ENCODE measurements at regions not wholly inside any gene's neighbourhood (a gene's known extent, or its start where the extent isn't known, plus 50 kb on each side); places are given as distances from the start of the nearest gene placed in this dataset.
A peak's percentile ranks its signal among the peaks of the same experiment; 100 is the strongest.

DNA sequence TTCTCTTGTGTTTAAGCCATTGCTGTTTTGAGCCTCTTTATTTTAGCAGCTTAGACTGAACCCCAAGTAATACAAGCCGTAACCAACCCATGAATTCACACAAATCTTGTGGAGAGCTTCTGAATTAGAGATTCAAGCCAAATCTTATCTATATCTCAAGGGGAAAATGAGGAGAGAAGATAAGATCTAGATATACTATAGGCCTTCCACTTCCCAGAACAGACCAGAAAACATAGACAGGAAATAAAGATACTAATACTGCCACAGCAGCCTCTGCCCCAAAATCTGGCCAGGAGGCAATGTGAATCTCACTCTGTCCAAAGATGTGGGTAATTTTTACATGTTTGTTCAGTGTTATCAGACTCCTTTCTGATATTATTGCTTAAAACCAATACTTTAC, 307.2 kb downstream of the PTEN start:
- Histone ChIP-seq H3K9ac (ENCODE audit: low read length) (no peak overlapping the region), H2BK15ac (replicated peaks; ENCODE audit: low read depth) (peak overlapping the region; percentile 1), H3K79me1 (ENCODE audit: low read length) (no peaks in the 10 kb centered on the region), H2AK5ac (ENCODE audit: low read length) (no peak overlapping the region), H3K4me3 (ENCODE audit: low read length) (no peak overlapping the region), H2BK5ac (ENCODE audit: low read length) (no peak overlapping the region), H2BK120ac (ENCODE audit: low read depth, low read length) (no peak overlapping the region), H3K27ac (ENCODE audit: low read depth, low read length) (no peak overlapping the region), H3K4ac (ENCODE audit: low read depth, low read length) (no peak overlapping the region), H3K23ac (ENCODE audit: low read length) (no peak overlapping the region), H4K5ac (ENCODE audit: low read length) (no peak overlapping the region), H3K18ac (ENCODE audit: low read length) (no peak overlapping the region), H3K4me2 (ENCODE audit: low read length) (no peak overlapping the region), H3K4me1 (ENCODE audit: control insufficient read depth, low read depth, low read length) (peaks cover 3% of the 10 kb centered on the region), H4K8ac (ENCODE audit: low read depth, low read length) (no peak overlapping the region), H3K79me2 (ENCODE audit: control insufficient read depth, insufficient read depth, low read length) (no peaks in the 10 kb centered on the region), H3K36me3 (ENCODE audit: control insufficient read depth, insufficient read depth, low read length) (no peaks in the 10 kb centered on the region), H3K27me3 (ENCODE audit: insufficient read depth, low read length, poor library complexity) (no peaks in the 10 kb centered on the region), H3K56ac (ENCODE audit: low read length) (no peak overlapping the region)
- no CpG with 5 or more reads among the region's 1 CpG for WGBS (ENCODE audit: extremely low coverage, insufficient coverage, low lambda C conversion rate)
- peak; percentile 68 for DNase-seq

DNA sequence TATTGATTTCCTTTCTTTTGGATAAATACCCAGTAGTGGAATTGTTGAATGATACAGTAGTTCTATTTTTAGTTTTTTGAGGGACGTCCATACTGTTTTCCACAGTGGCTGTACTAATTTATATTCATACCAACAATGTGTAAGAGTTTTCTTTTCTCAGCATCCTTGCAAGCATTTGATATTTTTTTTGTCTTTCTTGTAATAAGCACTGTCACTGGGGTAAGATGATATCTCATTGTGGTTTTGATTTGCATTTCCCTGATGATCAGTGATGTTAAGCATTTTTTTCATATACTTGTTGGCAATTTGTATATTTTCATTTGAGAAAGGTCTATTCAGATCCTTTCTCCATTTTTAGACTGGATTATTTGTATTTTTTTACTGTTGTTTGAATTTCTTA, 308.7 kb downstream of the PTEN start:
- WGBS (ENCODE audit: extremely low coverage, insufficient coverage, low lambda C conversion rate): no CpG with 5 or more reads among the region's 1 CpG
- DNase-seq: no peak
- no peak overlapping the region for H3K27ac ChIP-seq (ENCODE audit: low read depth, low read length)
- H3K18ac ChIP-seq (ENCODE audit: low read length): no peak overlapping the region
- H3K4me1 ChIP-seq (ENCODE audit: control insufficient read depth, low read depth, low read length): peaks cover 3% of the 10 kb centered on the region
- no peaks in the 10 kb centered on the region for H3K79me2 ChIP-seq (ENCODE audit: control insufficient read depth, insufficient read depth, low read length)
- no peaks in the 10 kb centered on the region for H3K36me3 ChIP-seq (ENCODE audit: control insufficient read depth, insufficient read depth, low read length)
- H3K4ac ChIP-seq (ENCODE audit: low read depth, low read length): no peak overlapping the region
- no peak overlapping the region for H4K8ac ChIP-seq (ENCODE audit: low read depth, low read length)
- no peaks in the 10 kb centered on the region for H3K79me1 ChIP-seq (ENCODE audit: low read length)
- no peak overlapping the region for H2BK5ac ChIP-seq (ENCODE audit: low read length)
- no peak overlapping the region for H3K4me3 ChIP-seq (ENCODE audit: low read length)
- H2BK15ac ChIP-seq (replicated peaks; ENCODE audit: low read depth): no peak overlapping the region
- no peak overlapping the region for H2BK120ac ChIP-seq (ENCODE audit: low read depth, low read length)
- no peak overlapping the region for H3K23ac ChIP-seq (ENCODE audit: low read length)
- no peak overlapping the region for H3K4me2 ChIP-seq (ENCODE audit: low read length)
- H4K5ac ChIP-seq (ENCODE audit: low read length): no peak overlapping the region
- H3K27me3 ChIP-seq (ENCODE audit: insufficient read depth, low read length, poor library complexity): no peaks in the 10 kb centered on the region
- H2AK5ac ChIP-seq (ENCODE audit: low read length): no peak overlapping the region
- no peak overlapping the region for H3K56ac ChIP-seq (ENCODE audit: low read length)
- H3K9ac ChIP-seq (ENCODE audit: low read length): no peak overlapping the region

DNA sequence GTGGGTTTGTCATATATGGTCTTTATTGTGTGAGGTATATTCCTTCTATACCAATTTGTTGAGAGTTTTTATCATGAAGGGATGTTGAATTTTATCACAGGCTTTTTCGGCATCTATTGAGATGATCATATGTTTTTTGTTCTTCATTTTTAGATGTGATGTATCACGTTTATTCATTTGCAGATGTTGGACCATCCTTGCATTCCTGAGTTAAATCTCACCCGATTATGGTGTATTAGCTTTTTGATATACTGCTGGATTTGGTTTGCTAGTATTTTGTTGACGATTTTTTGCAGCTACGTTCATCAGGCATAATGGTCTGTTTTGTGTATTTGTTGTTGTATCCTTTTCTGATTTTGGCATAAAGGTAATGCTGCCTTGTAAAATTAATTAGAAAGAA, 311.0 kb downstream of the PTEN start:
- H3K36me3 ChIP-seq (ENCODE audit: control insufficient read depth, insufficient read depth, low read length): no peaks in the 10 kb centered on the region
- H3K4me2 ChIP-seq (ENCODE audit: low read length): no peak overlapping the region
- WGBS (ENCODE audit: extremely low coverage, insufficient coverage, low lambda C conversion rate): no CpG with 5 or more reads among the region's 5 CpGs

DNA sequence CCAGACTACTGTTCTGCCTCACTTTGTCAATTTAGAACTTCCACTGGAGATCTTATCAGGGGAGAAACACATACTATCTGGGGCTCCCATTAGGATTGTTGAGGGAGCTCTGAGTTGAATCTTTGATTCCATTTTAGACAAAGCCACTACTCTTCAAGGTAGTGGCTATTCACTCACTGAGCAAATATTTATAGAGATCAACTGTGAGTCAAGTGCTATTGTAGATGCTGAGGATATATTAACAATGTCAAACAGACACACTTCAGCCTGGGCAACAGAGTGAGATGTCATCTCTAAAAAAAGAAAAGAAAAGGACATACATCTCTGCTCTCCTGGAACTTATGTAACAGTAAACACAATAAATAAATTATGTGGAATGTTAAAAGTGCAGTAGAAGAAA, 315.3 kb downstream of the PTEN start:
- H3K79me1 ChIP-seq (ENCODE audit: low read length): no peaks in the 10 kb centered on the region
- H4K5ac ChIP-seq (ENCODE audit: low read length): no peak overlapping the region
- H3K23ac ChIP-seq (ENCODE audit: low read length): no peak overlapping the region
- no peak overlapping the region for H3K9ac ChIP-seq (ENCODE audit: low read length)
- H3K56ac ChIP-seq (ENCODE audit: low read length): no peak overlapping the region
- no peak overlapping the region for H3K4me3 ChIP-seq (ENCODE audit: low read length)
- H2BK15ac ChIP-seq (replicated peaks; ENCODE audit: low read depth): no peak overlapping the region
- H3K79me2 ChIP-seq (ENCODE audit: control insufficient read depth, insufficient read depth, low read length): no peaks in the 10 kb centered on the region
- H3K27me3 ChIP-seq (ENCODE audit: insufficient read depth, low read length, poor library complexity): no peaks in the 10 kb centered on the region
- no peaks in the 10 kb centered on the region for H3K4me1 ChIP-seq (ENCODE audit: control insufficient read depth, low read depth, low read length)
- H3K18ac ChIP-seq (ENCODE audit: low read length): no peak overlapping the region
- no peak overlapping the region for H3K4ac ChIP-seq (ENCODE audit: low read depth, low read length)
- no peak overlapping the region for H4K8ac ChIP-seq (ENCODE audit: low read depth, low read length)
- H3K27ac ChIP-seq (ENCODE audit: low read depth, low read length): no peak overlapping the region
- H3K36me3 ChIP-seq (ENCODE audit: control insufficient read depth, insufficient read depth, low read length): no peaks in the 10 kb centered on the region
- DNase-seq: no peak
- no peak overlapping the region for H2AK5ac ChIP-seq (ENCODE audit: low read length)
- no peak overlapping the region for H2BK5ac ChIP-seq (ENCODE audit: low read length)
- no peak overlapping the region for H3K4me2 ChIP-seq (ENCODE audit: low read length)
- H2BK120ac ChIP-seq (ENCODE audit: low read depth, low read length): no peak overlapping the region

More for the DNA sequence above, 311.0 kb downstream of the PTEN start:
- Histone ChIP-seq H3K4me1 (ENCODE audit: control insufficient read depth, low read depth, low read length) (peaks cover 3% of the 10 kb centered on the region), H3K9ac (ENCODE audit: low read length) (no peak overlapping the region), H3K4ac (ENCODE audit: low read depth, low read length) (no peak overlapping the region), H3K27me3 (ENCODE audit: insufficient read depth, low read length, poor library complexity) (no peaks in the 10 kb centered on the region), H2BK120ac (ENCODE audit: low read depth, low read length) (no peak overlapping the region), H3K27ac (ENCODE audit: low read depth, low read length) (no peak overlapping the region), H3K79me2 (ENCODE audit: control insufficient read depth, insufficient read depth, low read length) (no peaks in the 10 kb centered on the region), H3K56ac (ENCODE audit: low read length) (no peak overlapping the region), H3K18ac (ENCODE audit: low read length) (no peak overlapping the region), H2AK5ac (ENCODE audit: low read length) (no peak overlapping the region), H2BK5ac (ENCODE audit: low read length) (no peak overlapping the region), H4K5ac (ENCODE audit: low read length) (no peak overlapping the region), H3K79me1 (ENCODE audit: low read length) (no peaks in the 10 kb centered on the region), H2BK15ac (replicated peaks; ENCODE audit: low read depth) (no peak overlapping the region), H3K4me3 (ENCODE audit: low read length) (no peak overlapping the region), H4K8ac (ENCODE audit: low read depth, low read length) (no peak overlapping the region), H3K23ac (ENCODE audit: low read length) (no peak overlapping the region)
- DNase-seq: no peak

DNA sequence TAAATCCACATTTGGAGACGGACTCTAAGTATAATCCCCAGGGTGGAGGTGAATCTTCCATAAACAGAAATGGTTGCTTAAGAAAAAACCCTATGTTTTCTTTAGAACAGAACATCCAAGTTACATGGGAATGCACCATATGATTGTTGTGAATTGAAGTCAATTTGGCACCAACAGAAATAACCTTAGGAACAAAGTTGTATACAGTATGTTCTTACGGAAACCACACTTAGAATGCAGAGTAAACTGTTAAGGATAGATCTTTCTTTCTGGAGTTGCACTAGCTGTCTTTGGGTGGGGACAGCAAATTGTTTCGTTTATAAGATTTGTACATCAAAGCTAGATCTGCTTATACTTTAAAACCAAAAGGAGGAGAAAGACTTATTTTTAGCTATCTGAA, 316.4 kb downstream of the PTEN start:
- Histone ChIP-seq H2AK5ac (ENCODE audit: low read length) (no peak overlapping the region), H2BK120ac (ENCODE audit: low read depth, low read length) (no peak overlapping the region), H3K79me2 (ENCODE audit: control insufficient read depth, insufficient read depth, low read length) (no peaks in the 10 kb centered on the region), H3K27ac (ENCODE audit: low read depth, low read length) (no peak overlapping the region), H3K9ac (ENCODE audit: low read length) (no peak overlapping the region), H3K18ac (ENCODE audit: low read length) (no peak overlapping the region), H3K4me3 (ENCODE audit: low read length) (no peak overlapping the region), H3K4me1 (ENCODE audit: control insufficient read depth, low read depth, low read length) (no peaks in the 10 kb centered on the region), H3K36me3 (ENCODE audit: control insufficient read depth, insufficient read depth, low read length) (no peaks in the 10 kb centered on the region), H3K56ac (ENCODE audit: low read length) (no peak overlapping the region), H3K4me2 (ENCODE audit: low read length) (no peak overlapping the region), H3K23ac (ENCODE audit: low read length) (no peak overlapping the region), H4K5ac (ENCODE audit: low read length) (no peak overlapping the region), H3K79me1 (ENCODE audit: low read length) (no peaks in the 10 kb centered on the region), H2BK5ac (ENCODE audit: low read length) (no peak overlapping the region), H3K27me3 (ENCODE audit: insufficient read depth, low read length, poor library complexity) (no peaks in the 10 kb centered on the region), H4K8ac (ENCODE audit: low read depth, low read length) (no peak overlapping the region), H2BK15ac (replicated peaks; ENCODE audit: low read depth) (no peak overlapping the region), H3K4ac (ENCODE audit: low read depth, low read length) (no peak overlapping the region)
- DNase-seq: no peak
- no CpG with 5 or more reads among the region's 3 CpGs for WGBS (ENCODE audit: extremely low coverage, insufficient coverage, low lambda C conversion rate)

DNA sequence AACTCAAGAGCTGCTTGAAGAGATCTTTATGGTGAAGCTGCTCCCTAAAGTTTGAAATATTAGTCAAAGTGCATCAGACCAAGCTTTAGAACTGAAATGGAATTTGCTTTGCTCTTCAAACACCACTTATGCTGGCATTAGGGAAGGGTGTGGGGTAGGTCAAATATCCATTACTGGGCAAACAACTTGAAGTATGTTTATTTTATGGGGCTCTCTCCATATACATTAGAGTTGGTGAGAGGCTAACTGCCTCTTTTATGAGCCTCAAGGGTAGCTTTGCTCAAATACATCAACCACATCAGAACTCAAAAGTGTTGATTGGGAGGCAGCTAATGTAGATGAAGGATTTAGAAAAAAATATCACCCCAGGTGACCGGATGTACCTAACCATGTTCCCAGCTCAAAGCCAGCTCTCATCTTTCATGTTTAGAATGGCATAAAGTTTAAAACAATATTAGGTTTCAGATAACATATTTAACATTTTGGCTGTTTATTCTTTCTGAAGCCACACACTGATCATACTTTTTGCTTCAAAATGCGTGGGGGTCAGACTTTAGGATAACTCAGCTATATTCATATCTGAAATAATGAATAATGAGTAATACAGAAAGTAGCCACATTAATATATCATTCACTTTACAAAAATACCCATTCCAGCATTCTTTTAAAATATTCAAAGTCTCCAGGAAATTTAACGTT, 318.6 kb downstream of the PTEN start:
- H2BK15ac ChIP-seq (replicated peaks; ENCODE audit: low read depth): no peak overlapping the region
- no peak overlapping the region for H3K23ac ChIP-seq (ENCODE audit: low read length)
- H4K8ac ChIP-seq (ENCODE audit: low read depth, low read length): no peak overlapping the region
- no peak overlapping the region for H3K9ac ChIP-seq (ENCODE audit: low read length)
- no peak overlapping the region for H3K27ac ChIP-seq (ENCODE audit: low read depth, low read length)
- H3K27me3 ChIP-seq (ENCODE audit: insufficient read depth, low read length, poor library complexity): no peaks in the 10 kb centered on the region
- H3K79me1 ChIP-seq (ENCODE audit: low read length): no peaks in the 10 kb centered on the region
- no peak for DNase-seq
- no peak overlapping the region for H4K5ac ChIP-seq (ENCODE audit: low read length)
- no peaks in the 10 kb centered on the region for H3K4me1 ChIP-seq (ENCODE audit: control insufficient read depth, low read depth, low read length)
- 100% methylated on average over 1 of the region's 3 CpGs for WGBS (ENCODE audit: extremely low coverage, insufficient coverage, low lambda C conversion rate)
- H3K4me2 ChIP-seq (ENCODE audit: low read length): no peak overlapping the region
- H3K4ac ChIP-seq (ENCODE audit: low read depth, low read length): no peak overlapping the region
- no peak overlapping the region for H3K56ac ChIP-seq (ENCODE audit: low read length)
- no peak overlapping the region for H3K4me3 ChIP-seq (ENCODE audit: low read length)
- no peak overlapping the region for H2BK5ac ChIP-seq (ENCODE audit: low read length)
- no peak overlapping the region for H3K18ac ChIP-seq (ENCODE audit: low read length)
- no peak overlapping the region for H2AK5ac ChIP-seq (ENCODE audit: low read length)
- no peak overlapping the region for H2BK120ac ChIP-seq (ENCODE audit: low read depth, low read length)
- H3K36me3 ChIP-seq (ENCODE audit: control insufficient read depth, insufficient read depth, low read length): no peaks in the 10 kb centered on the region
- H3K79me2 ChIP-seq (ENCODE audit: control insufficient read depth, insufficient read depth, low read length): no peaks in the 10 kb centered on the region

All from mesendoderm (in vitro differentiated cells).